Liver (tissue), 3 donors: ENCODE measurements at regions not wholly inside any gene's neighbourhood (a gene's known extent, or its start where the extent isn't known, plus 50 kb on each side); places are given as distances from the start of the nearest gene placed in this dataset.

ENCODE experiments used
- ATF3 ChIP-seq: IDR thresholded peaks from 2 replicates; pipeline ENCODE4 v1.6.1; 2016; ENCODE audit warnings: antibody characterized with exemption
- CTCF ChIP-seq: fragments of 150-350 bp; IDR thresholded peaks from 2 replicates; pipeline ENCODE4 v1.5.1; 2017; ENCODE audit warnings: improper control_type of control experiment, low read depth, low read length; ENCODE audit not compliant: missing input control
- GABPA ChIP-seq, 2 donors: IDR thresholded peaks in 1 of 2; conservative IDR thresholded peaks in 1 of 2; 2 replicates each; pipeline ENCODE4 v1.6.1; 2016; ENCODE audit warnings: antibody characterized with exemption in 2 of 2, mild to moderate bottlenecking in 1 of 2, moderate library complexity in 1 of 2
- HNF4A ChIP-seq, 2 donors: conservative IDR thresholded peaks; 2 replicates each; pipeline ENCODE4 v1.6.1; 2016; ENCODE audit warnings: antibody characterized with exemption in 2 of 2, mild to moderate bottlenecking in 2 of 2
- HNF4G ChIP-seq: IDR thresholded peaks from 2 replicates; pipeline ENCODE4 v1.6.1; 2016; ENCODE audit warnings: antibody characterized with exemption
- JUND ChIP-seq, 2 donors: IDR thresholded peaks; 2 replicates each; pipeline ENCODE4 v1.6.1; 2016; ENCODE audit warnings: antibody characterized with exemption in 2 of 2
- MAX ChIP-seq: IDR thresholded peaks from 2 replicates; pipeline ENCODE4 v1.6.1; 2016; ENCODE audit warnings: antibody characterized with exemption
- RAD21 ChIP-seq, 2 donors: IDR thresholded peaks; 2 replicates each; pipeline ENCODE4 v1.6.1; 2016; ENCODE audit warnings: antibody characterized with exemption in 2 of 2, mild to moderate bottlenecking in 2 of 2
- REST ChIP-seq: IDR thresholded peaks from 2 replicates; pipeline ENCODE4 v1.6.1; 2016; ENCODE audit warnings: antibody characterized with exemption, mild to moderate bottlenecking
- RXRA ChIP-seq, 2 donors: IDR thresholded peaks; 2 replicates each; pipeline ENCODE4 v1.6.1; 2017 to 2018; ENCODE audit warnings: antibody characterized with exemption in 2 of 2, mild to moderate bottlenecking in 1 of 2
- YY1 ChIP-seq: IDR thresholded peaks from 2 replicates; pipeline ENCODE4 v1.6.1; 2016; ENCODE audit warnings: antibody characterized with exemption, mild to moderate bottlenecking
- ZBTB33 ChIP-seq: IDR thresholded peaks from 2 replicates; pipeline ENCODE4 v1.6.1; 2016; ENCODE audit warnings: antibody characterized with exemption
- donor health status: healthy.
- donor health status: healthy.

- TF ChIP-seq CTCF (no peak), RAD21 (IDR thresholded peaks at IDR 0.05) (no peak), ATF3 (no peak), HNF4G (no peak), GABPA (IDR thresholded peaks at IDR 0.05 in 1 of 2, conservative IDR thresholded peaks at IDR 0.05 in 1 of 2) (no peak), MAX (no peak), REST (no peak), JUND (IDR thresholded peaks at IDR 0.05) (no peak), YY1 (no peak), RXRA (IDR thresholded peaks at IDR 0.05) (no peak), ZBTB33 (no peak), HNF4A (conservative IDR thresholded peaks at IDR 0.05) (no peak)
Measured at GRCh38 chr6:126447367-126447766, 107.5 kb downstream of the CENPW start.
